ENCODE measurements at regions not wholly inside any gene's neighbourhood (a gene's known extent, or its start where the extent isn't known, plus 50 kb on each side); places are given as distances from the start of the nearest gene placed in this dataset.
A peak's percentile ranks its signal among the peaks of the same experiment; 100 is the strongest.

DNA sequence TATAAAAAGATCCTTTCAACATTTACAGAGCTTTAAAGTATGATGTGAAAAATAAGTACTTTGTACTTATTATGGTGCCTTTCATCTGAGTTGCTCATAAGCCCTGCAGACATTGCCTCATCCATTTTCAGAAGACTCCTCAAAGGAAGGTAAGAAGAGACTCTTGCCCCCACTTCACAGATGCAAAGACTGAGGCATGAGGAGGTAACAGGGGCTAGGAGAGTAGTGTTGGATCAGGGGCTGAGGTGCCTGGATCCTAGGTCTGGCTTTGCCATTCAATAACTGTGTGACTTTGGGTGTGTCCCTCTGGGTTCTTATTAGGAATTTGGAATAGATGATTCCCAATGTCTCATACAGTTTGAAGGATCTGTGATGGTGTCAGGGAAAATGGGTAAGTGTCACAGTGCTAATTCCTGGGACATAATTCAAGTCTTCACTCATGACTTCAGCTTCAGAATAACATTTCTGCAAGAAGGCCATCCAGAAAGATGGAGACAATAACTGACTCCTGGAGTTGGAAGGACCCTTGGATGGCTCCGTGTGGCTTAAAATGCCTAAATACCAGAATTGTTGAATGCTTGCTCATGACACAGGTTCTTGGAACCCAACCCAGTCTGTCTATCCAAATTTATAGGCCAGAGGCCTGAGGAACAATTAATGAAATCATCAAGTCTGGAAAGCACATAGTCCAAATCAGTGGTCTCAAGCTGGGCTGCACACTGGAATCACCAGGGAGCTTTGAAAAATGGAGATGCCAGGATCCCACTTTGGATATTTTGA is 93.1 kb upstream of the RUNX1 start:
- DNase-seq (ENCODE audit: low read depth in 2 of 2): no peak

DNA sequence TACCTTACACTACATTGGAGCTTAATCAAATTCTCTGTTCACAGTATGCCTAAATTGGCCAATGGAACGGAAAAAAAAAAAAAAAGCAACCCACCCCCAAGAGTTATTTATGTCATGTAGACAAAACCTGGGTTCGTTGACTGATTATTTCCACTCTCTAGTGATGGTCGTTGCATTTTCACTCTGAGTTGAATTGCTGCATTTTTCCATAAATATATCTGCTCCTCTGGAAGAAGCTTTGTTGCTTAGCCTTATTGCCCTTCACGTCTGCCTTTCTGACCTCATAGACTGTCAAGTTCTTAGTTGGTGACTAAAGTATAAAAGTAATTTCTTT is 90.2 kb upstream of the RUNX1 start:
- DNase-seq (ENCODE audit: low read depth in 2 of 2): no peak

DNA sequence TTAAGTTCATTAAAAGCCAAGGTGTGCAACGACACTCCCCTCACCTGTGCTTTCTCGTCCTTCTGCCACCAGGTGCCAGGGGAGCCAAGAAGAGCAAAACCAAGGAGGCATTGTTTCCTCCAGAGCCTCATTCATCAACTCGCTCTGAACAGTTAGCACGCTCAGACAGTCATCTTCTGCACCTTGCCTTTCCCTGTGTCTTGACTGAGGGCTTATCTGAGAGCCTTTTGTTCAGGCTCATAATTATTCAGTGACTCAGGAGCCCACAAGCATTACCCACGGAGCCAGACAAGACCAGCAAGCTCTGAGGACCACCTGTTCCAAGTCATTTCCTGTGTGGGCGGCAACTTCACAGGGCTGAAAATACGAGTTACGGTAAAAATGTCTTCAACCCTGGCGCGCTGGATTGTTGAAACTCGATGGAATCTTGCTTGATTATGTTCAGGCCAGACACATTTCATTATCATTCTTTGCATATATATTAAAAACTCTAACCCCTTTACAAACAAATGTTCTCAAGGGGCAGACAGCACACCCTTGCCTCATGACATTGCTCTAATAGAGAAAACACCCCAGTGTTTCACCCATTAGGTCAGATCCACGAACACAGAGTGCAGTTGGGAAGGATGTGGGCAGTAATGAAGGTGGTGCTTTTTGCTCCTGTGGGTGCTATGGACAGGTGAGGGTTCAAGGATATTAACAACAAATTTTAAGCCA is 89.7 kb upstream of the RUNX1 start:
- peak; percentile 48 to 57 for DNase-seq (ENCODE audit: low read depth in 2 of 2)

DNA sequence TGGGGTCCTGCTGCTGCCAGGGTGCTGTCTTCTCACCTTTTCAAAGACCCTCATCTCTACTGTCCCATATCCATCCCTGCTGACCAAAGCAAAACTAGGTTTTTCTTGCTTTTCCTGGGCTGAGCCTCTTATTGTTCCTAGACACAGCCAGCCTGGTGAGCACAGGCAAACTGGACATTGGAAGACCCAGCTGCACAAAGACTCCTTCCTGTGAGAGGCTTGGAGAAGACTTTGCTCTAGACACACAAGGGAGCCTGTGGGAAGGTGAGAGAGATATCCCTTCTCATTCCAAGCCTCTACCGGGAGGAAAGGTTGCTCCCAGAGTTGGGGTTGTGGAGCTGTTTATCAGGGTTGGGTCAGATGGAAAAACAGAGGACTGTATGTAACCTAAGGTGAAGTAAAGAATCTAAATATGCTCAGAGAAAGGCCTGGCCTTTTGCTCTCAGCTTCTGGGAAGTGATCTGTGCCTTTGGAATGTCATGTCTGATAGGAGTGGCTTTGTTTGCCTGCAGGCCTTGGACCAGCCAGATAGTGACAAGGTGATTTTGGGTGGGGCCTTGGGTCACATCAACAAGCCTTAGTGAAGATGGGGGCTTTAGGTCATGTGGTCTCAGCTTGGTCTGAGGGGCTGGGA is 87.6 kb upstream of the RUNX1 start:
- DNase-seq (ENCODE audit: low read depth in 2 of 2): no peak

DNA sequence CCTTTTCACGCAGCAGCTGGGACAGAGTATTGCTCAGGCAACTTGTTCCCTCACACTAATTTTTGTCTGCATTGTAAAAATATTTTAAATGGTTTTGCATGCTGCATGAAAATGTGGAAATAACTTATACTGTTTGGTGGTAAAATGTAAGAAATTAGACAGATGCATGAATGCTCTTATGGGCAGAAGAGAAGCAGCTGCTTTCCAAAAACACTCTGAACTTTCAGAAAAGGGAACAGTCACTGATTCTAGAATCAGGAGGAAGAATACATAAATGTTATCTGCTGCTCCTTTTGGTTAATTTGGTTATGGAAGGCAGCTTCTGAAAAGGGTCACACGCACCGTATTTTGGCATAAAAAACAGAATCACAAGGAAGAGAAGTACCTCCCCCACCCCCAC is 87.0 kb upstream of the RUNX1 start:
- no peak for DNase-seq (ENCODE audit: low read depth in 2 of 2)

DNA sequence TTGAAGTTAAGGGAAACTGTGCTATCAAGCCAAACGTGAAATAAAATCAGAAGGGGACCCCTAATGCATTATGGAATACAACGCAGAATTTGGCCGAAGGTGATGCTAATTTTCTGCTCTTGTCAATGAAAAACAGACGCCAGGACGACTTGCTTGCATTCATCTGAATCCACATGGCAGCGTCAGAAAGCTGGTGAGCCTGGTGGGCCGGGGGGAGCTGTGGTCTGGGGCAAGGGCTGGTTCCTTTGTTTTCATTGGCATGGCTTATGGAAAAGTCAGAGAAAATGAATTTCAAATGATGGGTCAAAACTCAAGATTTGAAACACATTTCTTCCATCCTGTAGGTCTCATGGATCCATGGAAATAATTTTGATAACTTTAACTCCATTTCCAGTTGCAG is 86.4 kb upstream of the RUNX1 start:
- DNase-seq (ENCODE audit: low read depth in 2 of 2): no peak

DNA sequence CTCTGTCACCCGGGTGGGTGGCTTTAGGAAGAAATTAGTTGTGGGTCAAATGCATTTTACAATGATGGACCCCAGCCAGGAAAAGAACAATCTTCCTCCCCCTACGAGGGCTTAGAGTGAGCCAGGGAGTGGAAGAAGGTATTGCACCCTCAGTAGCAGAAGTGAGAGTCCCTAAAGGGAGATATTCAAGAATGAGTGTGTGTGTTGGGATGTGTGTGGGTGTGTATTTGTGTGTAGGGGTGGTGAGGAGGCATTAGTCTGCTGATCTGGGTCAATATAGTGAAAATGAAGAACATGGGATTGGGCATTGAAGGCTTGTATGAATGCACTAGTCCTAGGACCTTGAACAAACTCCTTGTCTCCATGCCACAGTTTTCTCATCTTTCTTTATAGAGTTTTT is 85.2 kb upstream of the RUNX1 start:
- no peak for DNase-seq (ENCODE audit: low read depth in 2 of 2)

DNA sequence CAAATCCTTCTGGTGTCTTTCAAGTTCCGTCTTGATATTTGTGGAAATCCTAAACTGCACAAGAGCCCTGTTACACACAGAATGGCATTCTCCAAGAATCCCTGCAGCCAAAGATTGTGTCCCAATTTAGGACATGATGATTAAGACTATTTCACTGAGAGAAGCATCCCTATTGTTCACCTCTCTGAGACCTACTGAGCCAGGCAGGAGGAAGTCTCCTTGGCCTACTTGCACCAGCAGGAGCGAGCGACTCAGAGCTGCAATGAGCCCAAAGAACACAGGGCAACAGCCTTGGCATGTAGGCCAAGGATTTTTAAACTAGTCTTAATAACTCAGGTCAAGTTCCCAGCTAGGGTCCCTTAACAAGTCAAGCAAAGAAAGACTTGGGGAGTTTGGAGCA is 79.4 kb upstream of the RUNX1 start:
- no peak for DNase-seq (ENCODE audit: low read depth in 2 of 2)

DNA sequence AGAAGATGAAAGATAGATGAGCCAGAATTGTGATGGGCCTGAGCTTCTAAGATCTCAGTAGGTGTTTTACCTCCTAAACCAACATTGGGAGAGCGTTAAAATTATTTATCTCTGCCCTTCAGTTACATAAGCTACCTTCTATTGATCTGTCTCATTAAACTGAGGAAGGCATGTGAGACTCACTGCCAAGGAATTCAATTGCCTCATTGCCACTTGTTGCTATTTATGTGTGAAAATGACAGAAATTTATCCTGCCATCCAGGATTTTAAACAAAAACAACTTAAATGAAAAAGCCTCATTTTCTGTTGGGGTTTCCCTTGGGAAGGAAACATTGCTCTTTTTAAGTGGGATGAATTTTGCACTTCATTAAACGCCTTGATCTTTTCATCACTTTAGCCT is 78.7 kb upstream of the RUNX1 start:
- no peak for DNase-seq (ENCODE audit: low read depth in 2 of 2)

DNA sequence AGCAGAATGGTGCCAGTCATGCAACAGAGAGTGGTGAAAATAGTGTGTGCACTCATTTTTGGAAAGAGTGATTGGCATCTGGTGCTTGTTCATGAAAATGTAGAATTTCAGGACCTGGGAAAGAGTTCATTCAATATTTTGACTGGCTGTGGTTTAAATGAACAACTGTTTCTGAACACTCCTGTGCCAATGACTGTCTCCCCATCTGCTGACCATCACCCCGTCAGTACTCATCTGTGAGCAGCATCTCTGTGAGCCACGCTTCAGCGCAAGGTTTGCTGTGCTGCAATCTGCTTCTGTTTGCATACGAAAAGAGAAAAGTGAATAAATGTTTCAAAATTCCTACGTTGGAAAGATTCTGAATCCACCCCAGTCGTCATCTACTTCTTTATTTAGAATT is 77.9 kb upstream of the RUNX1 start:
- no peak for DNase-seq (ENCODE audit: low read depth in 2 of 2)

DNA sequence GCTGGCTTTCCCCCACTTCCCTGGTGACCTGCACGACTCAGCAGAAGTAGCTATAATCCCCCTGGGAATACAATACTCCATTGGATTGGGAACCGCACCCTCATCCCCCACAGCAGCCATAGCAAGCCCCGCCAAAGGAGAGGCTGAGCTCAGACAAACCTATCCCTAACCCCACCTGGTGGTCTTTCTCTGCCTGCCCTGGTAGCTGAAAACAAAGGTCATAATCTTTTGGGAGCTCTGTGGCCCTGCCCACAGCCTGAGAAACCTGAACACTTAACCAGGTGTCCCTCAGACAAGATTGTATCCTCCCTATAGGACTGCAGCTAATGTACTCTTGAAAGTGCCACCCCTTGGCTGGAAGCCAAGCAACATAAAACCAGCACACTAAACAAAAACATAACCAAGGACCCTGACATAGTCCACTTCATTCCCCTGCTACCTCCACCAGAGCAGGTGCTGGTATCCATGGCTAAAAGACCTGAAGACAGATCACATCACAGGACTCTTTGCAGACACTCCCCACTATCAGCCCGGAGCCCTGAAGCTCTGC is 71.6 kb upstream of the RUNX1 start:
- DNase-seq (ENCODE audit: low read depth in 2 of 2): no peak

DNA sequence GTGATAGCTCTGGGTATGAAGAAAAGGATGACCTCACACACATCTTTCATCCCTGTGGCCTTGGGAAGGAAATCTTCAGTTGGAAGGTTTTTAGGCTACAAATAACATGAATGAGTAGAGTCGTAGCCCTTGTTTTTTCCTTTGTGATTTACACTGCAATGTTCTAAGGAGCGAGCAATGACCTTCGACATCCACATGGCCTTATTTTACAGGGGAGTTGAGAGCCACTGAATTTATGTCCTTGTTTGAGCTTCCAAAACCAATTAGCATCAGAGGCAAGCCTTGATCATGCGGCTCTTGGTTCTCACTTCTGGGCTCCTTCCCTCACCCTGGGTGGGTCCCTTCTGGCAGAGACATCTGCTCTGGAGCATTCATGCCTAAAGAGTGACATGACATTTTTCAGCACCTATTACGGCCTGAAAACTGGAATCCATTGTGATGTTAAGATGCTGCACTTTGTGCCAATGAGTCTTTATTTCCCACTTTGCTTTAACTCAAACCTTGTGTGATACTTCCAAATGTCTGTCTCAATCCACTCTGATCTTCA is 70.5 kb upstream of the RUNX1 start:
- DNase-seq (ENCODE audit: low read depth in 2 of 2): no peak

DNA sequence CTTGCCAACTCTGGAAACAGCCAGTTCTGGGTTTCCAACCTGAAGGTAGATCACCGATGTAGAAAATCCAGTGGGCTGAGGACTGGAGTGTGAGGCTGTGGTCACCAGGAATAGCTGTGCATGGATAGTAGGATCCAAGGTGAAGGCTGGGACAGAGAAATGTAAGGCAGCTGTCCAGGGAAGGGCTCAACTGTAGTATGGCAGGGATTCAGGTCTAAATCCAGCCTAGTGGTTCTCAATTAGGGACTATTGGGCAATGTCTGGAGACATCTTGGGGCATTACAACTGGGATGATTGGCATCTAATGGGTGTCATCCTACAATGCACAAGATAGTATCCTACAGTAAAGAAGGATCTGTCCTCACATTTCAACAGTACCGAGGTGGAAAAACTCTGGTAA is 67.7 kb upstream of the RUNX1 start:
- no peak for DNase-seq (ENCODE audit: low read depth in 2 of 2)

DNA sequence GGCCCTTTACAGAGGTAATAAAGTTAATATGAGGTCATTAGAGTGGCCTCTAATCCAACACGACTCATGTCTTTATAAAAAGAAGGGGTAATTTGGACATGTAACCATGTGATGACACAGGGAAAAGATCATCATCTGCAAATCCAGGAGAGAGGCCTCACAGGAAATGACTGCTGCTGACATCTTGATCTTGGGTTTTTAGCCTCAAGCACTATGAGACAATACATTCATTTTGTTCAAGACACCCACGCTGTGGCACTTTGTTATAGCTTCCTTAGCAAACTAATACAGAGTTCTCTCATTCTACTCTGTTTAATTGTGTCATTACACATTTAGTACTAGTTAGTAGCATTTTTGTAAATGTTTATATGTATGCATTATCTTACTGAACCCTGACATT is 64.0 kb upstream of the RUNX1 start:
- DNase-seq (ENCODE audit: low read depth in 2 of 2): no peak

DNA sequence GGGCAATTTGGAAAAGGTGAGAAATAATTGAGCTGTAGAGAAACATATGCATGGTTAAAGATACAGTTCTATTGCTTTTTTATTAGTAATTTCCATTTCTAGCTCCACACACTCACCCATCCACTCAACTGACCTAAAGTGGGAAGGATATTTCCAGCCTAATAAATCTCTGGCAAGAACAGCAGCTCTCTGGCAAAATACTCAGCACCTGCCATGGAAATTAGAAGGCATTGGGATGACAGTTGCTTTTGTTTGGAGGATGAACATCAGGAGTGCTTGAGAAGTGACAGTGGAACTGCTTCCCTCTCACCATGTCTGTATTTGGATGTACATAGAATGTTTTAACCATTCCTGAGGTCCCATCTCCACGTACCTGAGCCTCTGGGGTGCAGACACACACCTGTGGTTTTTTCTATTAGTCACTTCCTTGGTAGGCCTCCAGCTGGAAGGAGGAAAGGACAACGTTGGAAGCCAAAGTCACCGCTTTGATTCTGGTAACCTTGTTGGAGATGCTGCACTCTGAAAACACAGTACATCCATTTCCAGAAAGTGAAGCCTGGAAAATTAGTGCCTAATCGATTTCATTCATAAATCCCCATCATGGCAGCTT is 62.3 kb upstream of the RUNX1 start:
- no peak for DNase-seq (ENCODE audit: low read depth in 2 of 2)

DNA sequence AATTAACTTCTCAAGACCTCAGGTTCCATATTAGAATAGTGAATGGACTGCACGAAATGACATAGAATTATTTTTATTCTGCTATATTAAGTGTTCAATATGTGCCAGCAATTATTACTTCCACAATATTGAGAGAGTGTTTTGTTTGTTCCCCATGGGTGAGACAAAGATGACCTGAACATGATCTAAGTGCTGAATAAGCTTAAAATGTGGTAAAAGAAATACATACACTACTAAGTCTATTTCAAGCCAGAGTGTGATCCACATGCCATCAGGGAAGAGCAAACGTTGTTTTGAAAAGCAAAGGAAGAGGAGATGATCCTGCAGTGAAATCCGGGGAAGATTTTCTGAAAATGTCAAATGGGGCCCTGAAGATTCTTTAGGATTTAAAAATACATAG is 59.8 kb upstream of the RUNX1 start:
- no peak for DNase-seq (ENCODE audit: low read depth in 2 of 2)

DNA sequence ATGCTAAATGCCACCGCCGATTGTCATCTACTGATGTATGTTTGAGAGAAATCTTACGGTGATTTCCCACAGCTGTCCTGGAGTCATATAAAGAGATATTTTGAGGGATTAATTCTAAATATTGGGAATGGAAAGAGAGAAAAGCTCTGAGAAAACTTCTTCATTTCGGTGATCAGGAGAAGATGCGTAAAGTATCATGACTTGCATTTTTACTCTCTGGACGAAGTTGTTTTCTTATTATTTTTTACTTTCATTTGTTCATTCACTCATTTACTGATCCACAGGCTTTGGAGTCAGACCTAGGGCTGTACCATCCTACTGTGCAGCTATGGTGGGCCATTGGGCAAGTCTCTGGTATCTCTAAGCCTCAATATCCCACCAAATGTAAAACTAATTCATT is 58.4 kb upstream of the RUNX1 start:
- DNase-seq (ENCODE audit: low read depth in 2 of 2): no peak

DNA sequence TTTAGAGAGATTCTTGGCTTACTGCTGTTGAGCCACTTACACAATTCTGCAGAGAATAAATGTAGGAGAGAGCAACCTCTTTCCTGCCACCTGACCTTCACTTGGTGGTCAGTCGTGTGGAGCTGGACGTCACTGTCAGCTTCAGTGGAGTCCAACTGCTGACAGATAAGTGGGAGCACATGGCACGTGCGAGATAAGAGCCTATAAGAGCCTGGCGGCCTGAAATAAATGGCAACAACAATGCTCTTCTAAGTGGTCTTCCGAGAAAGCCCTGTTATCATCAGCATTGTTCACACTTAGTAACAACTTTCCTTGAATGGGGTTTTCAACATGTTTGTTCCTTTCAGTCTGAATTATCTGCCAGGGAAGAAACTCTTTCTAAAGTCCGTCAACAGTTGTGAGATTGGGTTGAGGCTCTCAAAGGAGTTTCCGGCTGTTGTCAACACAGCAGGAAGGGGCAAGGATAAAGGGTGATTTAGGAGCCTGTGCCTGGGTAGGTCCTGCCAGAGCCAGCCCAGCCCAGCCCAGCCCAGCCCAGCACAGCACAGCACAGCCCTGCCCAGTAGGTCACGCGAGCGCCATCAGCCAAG is 57.2 kb upstream of the RUNX1 start:
- DNase-seq (ENCODE audit: low read depth in 2 of 2): no peak

DNA sequence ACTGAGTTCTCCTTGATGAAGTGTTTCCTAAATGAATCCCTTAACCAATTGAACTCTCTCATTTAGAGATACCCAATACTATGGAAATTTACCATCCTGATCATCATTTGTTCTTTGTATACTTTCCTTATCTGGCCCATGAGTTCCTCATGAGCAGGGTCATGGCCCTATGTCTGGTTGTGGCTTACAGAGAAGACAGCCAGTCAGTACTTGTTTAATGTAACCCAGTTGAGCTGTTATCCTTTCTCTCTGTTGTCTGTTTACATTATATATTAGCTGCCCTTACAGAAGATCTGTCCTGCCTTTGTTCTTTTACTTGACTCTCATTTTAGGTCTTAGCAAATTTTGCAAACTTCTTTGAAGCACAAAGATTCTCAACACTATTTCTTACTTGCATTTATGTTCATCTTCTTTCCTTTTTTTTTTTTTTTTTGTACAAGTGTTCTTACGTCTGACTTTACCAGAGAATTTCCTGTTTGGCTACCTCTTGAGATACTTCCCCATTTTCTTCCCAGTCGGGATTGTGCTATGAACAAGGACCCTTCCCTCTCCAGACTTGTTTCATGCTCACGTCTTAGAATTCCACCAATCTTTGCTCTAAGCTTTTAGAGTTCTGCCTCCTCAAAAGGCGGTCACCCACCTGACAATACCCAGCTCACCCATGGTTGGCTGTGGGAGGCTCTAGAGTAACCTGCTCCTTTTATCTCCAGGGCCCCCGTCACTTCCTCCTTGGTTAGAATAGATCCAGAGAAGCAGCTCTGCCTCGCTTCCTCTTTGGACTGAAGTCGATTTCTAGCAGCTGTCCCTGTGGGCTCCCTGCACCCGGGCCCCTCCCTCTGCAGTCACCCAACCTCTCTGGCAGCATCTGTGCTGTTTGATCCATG is 53.6 kb upstream of the RUNX1 start:
- DNase-seq (ENCODE audit: low read depth in 2 of 2): no peak

DNA sequence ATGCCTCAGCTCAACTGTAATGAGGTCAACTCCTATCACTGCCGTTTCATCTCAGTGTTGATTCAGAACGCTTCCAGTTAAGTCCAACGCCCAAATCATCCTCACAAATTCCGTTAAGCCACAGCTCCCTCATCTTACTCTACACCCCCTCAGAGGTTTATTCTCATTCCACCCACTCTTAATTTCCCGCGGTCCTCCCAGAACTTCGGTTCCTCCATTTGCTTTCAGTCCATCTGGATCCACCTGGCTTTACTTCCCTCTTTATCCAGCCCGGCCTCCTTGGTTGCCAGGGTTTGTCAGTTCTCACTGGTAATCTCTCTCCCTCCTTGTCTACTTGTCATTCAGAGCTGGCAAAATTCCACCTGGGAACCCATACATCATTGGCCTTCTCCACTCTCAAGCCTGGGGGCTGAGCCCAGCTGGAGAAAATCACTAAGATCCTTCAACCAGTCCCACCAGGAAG is 51.3 kb upstream of the RUNX1 start:
- no peak for DNase-seq (ENCODE audit: low read depth in 2 of 2)

DNA sequence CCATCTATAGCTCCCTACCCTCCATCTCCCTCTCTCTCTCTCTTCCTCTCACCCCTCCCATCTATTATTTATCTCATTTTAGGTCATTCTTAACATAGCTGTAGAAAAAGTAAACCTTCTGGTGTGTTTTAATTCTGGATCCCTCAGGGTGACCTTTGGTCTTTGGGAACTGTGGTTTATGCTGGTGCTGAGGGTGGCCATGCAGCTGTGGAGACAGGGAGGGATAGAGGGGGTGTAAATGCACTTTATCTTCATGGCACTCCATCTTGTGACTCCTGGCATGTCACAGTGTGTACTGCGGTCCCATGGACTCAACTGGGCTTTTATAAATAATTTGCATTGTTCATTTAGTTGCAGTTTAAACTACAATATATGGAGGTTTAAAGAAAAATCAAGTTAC is 50.2 kb upstream of the RUNX1 start:
- DNase-seq (ENCODE audit: low read depth in 2 of 2): no peak

Data from activated CD4-positive, alpha-beta T cell treated with anti-CD3 and anti-CD28 coated beads for 24 hours (primary cell).